ENCODE measurements at regions not wholly inside any gene's neighbourhood (a gene's known extent, or its start where the extent isn't known, plus 50 kb on each side); places are given as distances from the start of the nearest gene placed in this dataset.

DNA sequence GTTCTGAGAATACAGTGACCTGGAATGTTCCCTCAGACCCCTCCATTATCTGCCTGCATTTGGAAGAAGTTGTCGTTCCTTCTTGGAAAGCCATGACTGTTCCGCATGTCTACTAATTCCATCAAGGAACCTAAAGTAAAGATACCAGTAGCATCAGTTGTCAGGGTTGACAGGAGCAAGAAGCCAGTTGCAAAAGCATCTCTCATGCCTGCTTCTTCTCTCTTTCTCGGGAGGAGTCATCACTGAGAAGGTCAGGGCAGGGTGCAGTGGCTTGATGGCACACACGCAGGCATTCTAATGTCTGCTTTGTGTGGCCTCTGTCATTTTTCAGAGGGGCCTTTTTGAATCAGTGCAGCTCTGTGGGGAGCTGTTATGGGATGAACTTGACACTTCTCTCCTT, 276.6 kb upstream of the TPM1 start:
- DNase-seq (ENCODE audit: low read depth in 1 of 2, low spot score in 1 of 2): no peak

DNA sequence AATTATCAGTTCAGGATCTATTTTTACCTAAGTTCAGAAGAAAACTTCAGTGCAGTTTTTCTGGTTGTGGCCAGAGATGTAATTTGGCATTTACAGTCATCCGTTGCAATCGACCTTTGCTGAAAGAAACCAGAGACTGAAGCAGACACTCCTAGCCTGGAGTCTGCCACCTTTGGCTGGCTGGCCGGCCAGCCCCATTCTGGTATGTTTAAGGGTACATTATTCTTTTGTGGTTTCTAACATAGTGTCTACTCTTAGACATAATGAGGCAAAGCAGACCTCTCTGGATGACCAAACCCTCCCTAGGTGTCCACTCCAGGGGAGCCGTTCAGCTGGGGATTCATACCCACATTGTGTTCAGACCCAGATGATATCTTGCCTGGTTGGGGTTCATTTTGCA, 275.9 kb upstream of the TPM1 start:
- no peak for DNase-seq (ENCODE audit: low read depth in 1 of 2, low spot score in 1 of 2)

DNA sequence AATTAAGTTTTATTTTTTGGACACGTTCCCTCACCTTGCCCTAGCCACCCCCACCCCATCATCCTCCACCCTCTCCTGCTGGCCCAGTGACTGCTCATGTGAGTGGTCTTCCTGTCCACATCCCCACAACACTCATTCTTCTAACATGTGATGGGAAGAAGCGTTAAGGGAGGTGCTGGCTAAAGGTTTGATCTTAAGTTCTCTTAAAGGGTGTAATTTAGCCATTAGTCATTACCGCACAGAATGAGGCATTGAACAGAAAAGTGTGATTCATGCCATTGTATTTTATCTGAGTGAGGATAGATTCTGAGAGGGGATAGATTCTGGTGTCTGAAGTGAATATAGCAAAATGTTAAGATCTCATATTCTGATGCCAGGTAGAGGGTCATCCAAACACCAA, 272.9 kb upstream of the TPM1 start:
- DNase-seq (ENCODE audit: low read depth in 1 of 2, low spot score in 1 of 2): no peak

DNA sequence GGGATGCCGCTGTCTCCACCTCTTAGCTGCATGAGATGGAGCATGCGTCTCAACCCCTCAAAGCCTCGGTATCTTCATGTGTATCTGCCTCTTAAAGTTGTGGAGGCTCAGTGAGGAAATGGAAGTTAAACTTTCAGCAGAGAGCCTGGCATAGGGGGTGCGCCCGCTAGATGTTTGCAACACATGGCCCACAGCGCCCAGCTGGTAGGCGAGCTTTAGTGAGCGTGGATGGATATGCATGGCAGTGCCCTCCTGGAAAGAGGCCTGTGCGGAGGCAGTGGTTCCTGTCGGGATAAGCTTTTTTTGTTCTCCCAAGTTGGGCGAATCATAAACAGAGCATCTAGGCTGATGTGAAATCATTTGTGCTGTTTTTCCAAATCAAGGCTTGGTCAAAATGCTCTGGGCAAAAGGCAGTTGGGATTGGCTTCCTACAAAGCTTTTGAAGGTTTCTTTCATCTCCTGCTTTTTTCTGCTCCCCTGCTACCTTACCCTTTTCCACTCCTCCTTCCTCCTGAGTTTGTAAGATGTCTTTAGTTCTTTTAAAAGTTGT, 272.4 kb upstream of the TPM1 start:
- DNase-seq (ENCODE audit: low read depth in 1 of 2, low spot score in 1 of 2): no peak

DNA sequence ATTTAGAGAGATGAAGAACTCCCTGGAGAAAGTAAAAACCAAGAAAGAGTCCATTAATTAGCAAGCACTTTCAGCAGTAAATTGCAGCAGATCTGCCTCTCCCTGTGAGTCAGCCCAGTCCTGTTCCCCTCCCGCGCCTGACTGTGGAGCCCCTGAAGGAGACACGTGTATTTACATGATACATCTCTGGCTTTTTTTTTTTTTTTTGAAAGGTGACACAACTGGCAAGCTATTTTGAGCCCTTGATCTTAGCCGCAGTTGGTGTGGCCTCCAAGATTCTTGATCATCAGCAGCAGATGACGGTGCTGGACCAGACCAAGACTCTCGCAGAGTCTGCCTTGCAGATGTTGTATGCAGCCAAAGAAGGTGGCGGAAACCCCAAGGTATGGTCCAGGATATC, 271.8 kb upstream of the TPM1 start:
- no peak for DNase-seq (ENCODE audit: low read depth in 1 of 2, low spot score in 1 of 2)

DNA sequence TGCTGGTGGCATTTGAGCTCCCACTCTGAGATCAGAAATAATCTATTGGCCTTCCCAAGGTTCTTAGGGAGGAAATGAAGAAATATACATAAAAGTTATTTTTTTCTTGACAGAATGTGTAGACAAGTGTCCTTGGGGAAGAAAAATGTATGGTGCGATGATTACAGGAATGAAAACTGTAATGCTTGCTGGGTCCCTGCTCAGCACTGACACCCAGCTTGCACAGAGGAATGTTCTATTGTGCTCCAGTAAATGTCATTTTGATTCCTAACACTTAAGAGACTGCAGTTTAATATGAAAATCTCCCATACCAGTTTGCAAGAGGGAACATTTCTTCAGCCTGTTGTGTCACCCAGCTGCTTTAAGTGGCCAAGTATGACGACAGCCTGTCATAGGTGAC, 271.3 kb upstream of the TPM1 start:
- DNase-seq (ENCODE audit: low read depth in 1 of 2, low spot score in 1 of 2): no peak

DNA sequence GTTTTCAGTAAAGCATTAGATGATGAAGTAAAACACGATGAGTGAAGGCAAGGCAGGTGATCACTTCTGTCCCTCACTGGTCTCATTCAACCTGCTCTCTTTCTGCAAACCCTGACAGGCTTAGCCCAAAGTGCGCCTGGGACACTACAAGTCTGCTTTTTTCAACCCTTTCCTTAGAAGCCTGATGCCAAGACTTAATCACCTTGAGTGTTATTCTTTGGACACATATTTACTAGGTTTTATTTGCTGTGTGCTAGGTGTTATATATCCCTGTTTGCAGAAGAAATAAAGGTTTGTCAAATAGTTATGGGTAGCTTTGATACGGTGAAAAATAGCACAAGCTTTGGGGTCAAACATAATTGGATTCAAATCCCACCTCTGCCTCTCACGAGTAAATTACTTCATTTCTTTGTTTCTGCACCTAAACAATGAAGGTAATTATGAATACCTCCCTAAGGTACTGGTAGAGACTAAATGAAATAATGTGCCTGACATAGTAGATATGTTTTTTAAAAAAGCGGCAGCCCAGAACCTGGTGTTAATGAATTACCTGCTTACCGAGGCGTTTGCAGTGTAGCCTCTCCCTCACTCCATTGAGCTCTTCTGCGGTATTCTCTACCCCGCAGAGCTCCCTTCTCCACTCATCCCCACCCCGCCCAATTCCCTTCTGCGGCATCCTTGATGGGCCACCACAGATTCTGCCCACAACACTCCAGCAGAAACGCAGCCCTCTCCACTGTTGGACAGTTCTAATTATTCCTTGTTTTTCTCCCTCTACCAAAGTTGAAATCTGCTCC, 269.0 kb upstream of the TPM1 start:
- no peak for DNase-seq (ENCODE audit: low read depth in 1 of 2, low spot score in 1 of 2)

DNA sequence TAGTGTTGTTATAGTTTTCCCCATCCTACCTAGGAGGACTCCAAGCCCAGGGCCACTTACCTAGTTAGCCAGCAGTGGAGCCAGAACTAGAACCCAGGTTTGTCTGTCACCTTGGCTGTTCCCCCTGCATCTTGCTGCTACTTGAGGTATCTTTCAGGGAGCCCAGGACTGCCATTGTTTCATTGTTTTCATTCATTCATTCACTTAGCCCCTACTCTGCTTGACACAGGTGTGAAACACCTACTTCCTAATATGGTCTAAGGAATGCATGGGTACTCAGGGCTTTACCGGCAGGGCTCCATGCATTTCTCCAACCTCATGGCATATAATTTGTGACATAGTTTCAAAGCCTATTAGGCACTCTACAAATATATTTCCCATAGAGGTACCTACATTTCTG, 266.6 kb upstream of the TPM1 start:
- DNase-seq (ENCODE audit: low read depth in 1 of 2, low spot score in 1 of 2): no peak

DNA sequence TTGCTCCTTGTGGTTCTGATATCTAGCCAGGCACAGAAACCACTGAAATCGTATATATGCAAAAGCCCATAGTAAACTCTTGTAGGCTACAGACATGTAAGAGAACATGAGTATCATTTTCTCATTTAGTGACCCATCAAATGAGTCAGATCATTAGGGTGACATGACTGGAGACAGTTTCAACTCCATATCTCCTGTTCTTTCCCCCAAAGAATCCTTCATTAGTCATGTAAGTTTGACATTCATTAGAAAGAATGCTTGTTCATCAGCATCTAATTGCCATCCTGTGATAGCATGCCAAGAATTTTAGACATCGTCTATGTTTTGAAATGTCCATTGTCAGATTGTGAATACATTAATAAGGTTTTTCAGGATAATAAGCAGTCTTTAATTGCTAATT, 264.9 kb upstream of the TPM1 start:
- DNase-seq (ENCODE audit: low read depth in 1 of 2, low spot score in 1 of 2): no peak

DNA sequence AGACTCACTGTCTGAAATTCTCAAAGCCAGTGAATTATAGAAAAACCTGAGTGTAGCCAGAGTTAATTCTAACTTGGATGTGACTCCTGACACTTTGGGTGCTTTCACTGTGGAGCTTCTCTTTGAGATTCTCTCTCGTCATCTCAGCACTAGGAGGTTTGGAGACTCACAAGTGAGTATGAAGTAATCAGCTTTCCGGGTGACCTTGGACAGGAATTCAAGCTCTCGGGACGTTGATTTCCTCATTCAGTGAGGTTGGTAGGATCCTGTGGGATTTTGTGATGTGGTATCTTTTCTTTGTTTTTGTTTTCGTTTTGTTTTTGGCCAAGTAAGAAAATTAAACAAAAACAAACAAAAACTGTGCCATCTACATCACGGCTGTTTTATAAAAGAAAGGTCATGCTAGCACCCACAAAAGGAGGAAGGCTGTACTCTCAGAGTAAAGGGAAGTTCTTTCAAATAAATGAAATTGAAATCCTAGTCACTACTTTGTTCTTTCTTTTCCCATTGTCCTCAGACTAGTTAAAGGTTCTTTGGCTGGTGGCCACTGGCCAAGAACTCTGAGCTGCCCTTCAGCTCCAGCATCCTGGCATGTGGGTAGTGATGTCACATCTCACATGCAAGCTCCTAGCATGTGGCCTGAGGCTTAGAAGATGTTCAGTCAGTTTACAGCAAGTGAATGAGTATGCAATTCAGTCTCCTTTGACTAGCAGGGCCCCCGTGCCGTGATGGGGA, 263.3 kb upstream of the TPM1 start:
- no peak for DNase-seq (ENCODE audit: low read depth in 1 of 2, low spot score in 1 of 2)

DNA sequence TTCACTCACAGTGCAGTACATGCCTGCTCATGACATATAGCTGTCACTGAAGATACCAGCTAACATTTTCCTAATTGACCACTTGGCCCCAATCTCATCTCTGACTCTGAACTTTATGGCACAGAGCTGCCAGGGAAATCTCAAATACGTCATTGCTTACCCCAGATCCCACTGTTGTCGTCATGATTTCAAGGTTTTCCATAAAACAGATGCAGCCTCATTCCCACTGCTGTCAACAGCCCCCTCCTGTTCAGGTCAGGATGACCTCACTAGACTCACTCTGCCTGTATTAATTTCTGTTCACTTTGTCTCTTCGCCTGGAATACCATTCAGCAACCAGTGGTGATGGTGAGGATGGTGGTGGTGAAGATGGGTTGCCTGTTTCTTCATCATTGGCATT, 262.6 kb upstream of the TPM1 start:
- DNase-seq (ENCODE audit: low read depth in 1 of 2, low spot score in 1 of 2): no peak

DNA sequence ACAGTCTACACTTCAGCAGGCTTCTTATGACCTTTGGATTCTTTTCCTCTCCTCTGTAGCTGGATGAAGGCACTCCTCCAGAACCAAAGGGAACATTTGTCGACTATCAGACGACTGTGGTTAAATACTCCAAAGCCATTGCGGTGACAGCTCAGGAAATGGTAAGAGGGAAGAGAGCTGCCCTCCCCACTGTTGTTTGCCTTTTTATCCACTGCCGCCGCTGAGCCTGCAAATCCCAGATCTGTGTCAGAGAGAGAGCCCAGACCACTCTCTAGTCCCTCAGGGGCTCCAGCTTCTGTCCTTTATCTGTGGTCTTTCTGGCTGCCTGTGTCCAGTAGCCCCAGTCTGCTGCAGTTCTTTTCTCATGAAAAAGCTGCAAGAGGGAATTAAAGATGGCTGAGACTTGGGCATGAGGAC, 261.5 kb upstream of the TPM1 start:
- no peak for DNase-seq (ENCODE audit: low read depth in 1 of 2, low spot score in 1 of 2)

DNA sequence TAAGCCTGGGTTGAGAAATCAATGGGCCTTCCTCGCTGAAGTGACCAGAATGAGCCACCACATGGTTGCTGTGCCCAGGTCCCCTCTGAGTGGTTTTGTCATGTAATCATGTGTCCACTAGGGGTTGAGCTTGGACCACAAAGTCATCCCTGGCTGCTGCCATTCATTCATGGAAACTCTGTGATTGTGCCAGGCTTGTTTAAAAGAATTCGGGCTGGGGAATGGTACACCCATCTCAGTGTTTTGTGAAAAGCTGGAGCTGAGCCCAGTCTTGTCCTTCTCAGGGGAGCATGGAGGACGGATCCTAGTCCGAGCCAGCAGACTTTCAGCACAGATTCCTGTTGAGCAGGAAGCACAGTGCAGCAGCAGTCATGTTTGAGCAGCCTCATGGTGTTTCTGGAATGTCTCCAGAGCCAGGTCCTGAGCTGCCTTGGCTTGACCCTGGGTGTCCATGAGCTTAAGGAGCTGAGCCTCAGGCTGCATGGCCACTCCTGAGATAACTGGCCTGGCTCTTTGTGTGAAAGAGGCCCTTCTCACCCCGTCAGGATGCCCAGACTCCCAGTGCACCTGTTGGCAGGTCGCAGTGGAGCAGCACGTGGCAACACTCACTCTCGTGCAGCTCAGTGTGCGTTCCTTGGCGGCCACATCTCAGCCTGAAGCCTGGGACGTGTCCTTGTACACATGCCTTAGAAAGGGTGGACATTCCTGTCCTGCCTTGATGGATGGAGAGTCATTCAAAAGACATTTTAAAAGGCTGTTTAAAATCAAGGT, 260.3 kb upstream of the TPM1 start:
- DNase-seq (ENCODE audit: low read depth in 1 of 2, low spot score in 1 of 2): no peak

DNA sequence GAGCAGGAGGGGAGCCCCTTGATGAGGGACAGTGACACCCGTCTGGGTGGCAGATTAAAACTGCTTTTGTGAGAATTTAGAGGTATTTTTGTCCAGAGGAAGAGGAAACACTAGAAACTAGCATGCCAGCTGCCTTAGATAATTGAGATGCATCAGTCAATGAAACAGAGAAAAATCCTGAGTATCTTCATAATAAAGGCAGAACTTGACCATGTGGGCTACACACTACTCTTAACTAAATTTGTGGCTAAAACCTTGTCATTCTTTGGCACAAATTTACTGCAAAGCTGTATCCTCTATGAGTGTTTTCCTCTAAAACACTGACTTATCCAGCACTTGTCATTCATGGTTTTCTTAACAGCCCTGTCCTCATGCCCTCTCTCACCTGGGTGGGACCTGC, 259.7 kb upstream of the TPM1 start:
- no peak for DNase-seq (ENCODE audit: low read depth in 1 of 2, low spot score in 1 of 2)

DNA sequence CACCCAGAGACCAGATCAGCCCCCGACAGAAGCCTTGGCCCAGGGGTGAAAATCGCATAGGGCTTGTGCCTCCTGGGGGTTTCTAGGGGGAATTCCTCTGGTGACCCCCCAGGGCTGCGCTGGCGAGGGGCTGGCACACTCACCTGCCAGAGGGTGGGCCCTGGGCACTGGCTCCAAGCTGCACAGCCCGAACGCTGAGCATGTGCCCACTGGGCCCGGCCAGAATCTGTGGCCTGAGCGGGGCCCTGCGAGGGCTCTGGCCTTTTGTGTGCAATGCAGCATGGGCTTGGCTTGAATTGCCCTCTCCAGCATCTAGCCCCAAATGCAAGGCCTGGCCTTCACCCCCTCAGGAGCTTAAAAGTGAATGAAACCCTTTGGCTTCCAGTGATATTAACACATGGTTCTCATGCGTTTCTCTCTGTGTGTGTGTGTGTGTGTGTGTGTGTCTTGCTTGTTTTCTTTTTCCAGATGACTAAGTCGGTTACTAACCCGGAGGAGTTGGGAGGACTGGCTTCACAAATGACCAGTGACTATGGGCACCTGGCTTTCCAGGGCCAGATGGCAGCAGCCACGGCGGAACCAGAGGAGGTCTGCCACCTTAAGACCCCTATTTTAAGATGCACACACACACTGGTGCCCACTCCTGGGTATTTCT, 259.1 kb upstream of the TPM1 start:
- no peak for DNase-seq (ENCODE audit: low read depth in 1 of 2, low spot score in 1 of 2)

DNA sequence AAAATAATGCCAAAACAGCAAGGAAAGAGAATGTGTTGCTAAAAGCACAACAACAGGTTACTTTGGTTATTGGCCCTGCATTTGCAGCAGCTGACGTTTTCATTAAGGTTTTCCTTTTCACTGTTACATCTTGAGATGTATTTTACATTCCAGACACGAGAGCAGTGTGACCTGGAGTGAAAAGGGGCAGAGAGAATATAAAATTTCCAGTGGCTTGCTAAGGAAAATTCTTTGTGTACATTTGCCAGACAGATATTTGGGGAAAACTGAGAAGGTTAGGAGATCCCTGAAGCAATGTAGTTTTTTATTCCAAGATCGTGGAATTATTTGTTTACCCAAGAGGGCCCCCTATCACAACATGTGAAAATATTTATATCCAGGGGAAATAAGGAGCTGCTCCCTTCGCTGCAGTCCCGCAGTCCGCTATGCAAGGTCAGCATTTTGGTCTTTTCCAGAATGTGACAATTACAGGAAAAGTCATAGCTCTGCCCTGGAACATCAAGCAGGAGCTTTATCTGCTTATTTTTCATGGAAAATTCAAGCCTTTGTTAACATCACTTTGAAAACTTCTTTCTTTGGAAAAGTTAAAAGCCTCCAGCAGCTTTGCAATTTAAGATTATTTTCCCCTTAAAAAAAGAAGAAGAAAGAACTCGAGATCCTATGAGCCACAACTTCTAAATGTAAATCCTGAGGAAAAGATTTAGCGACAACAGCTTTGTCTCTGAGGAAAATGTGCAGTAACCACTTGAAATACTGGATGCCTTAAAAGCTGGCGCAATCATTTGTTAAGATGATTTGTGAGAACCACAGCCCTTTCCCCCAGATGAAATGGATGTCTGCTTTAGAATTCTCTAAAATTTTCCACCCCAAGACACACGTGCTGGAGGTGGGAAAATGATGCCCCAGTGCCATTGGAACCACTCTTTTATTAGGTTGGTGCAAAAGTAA, 256.4 kb upstream of the TPM1 start:
- DNase-seq (ENCODE audit: low read depth in 1 of 2, low spot score in 1 of 2): no peak

DNA sequence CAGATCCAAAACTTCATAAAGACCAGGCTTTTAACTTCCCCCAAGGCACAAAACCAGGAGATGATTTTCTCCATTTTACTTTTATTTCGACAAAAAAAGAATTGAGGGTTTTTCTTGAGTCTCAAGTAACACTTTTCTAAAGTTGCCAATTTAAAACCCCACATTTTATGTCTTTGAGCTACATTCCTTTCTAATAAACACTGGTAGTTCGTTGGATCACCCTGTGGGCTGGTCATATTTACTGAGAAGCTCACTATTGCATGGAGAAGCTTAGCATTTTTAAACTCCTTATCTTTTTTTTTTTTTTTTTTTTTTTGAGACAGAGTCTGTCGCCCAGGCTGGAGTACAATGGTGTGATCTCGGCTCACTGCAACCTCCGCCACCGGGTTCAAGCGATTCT, 255.1 kb upstream of the TPM1 start:
- DNase-seq (ENCODE audit: low read depth in 1 of 2, low spot score in 1 of 2): no peak

DNA sequence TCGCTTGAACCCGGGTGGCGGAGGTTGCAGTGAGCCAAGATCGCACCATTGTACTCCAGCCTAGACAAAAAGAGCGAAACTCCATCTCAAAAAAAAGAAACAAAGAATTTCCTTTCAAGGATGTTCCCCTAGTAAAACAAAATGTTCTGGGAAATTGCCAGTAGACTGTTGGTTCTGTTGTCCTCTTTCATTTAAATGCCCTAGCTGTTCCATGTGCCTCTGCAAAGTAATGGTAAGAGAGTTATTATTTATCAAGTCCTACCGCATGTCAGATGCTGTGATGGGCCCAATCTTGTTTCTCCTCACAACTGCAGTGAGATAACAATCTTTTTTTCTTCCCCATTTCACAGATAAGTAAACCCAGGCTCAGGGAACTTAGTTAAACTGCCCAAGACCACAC, 254.3 kb upstream of the TPM1 start:
- no peak for DNase-seq (ENCODE audit: low read depth in 1 of 2, low spot score in 1 of 2)

DNA sequence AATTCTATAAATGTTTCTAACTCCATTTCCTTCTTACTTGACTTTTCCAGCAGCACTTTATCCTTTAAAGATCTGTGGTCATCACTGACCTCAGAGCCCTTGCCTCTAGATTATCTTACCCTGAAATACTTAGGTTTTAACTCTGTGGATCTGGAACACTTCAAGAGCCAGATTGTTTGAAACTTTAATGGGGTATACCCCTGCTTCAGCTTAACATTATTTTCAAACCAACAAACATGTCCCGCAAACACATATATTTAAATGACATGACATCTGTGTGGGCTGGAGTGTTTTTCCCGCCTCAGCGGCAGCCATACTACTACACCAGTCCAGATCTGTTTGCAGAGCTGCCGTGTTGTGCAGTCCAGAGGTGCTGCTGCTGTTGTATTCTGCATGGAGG, 252.0 kb upstream of the TPM1 start:
- DNase-seq (ENCODE audit: low read depth in 1 of 2, low spot score in 1 of 2): no peak

DNA sequence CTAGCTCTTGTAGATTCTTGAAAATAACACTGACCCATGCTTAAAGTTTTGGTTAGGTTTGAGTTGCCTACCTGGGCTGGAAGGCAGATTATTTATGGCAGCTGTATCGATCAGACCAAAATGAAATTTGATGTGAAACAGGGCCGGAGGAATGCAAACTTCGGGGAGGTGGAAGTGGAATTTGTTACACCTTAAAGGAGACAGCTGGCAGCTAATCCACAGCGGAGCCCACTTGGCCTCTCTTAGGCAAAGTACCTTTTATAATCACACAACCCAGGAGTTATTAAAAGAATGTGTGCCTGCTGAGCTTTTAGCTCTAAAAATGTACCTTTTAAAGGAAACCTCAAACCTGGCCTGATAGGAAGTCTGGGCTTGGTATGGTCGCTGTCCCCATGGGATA, 250.9 kb upstream of the TPM1 start:
- no peak for DNase-seq (ENCODE audit: low read depth in 1 of 2, low spot score in 1 of 2)
